ENCODE measurements at regions not wholly inside any gene's neighbourhood (a gene's known extent, or its start where the extent isn't known, plus 50 kb on each side); places are given as distances from the start of the nearest gene placed in this dataset.

DNA sequence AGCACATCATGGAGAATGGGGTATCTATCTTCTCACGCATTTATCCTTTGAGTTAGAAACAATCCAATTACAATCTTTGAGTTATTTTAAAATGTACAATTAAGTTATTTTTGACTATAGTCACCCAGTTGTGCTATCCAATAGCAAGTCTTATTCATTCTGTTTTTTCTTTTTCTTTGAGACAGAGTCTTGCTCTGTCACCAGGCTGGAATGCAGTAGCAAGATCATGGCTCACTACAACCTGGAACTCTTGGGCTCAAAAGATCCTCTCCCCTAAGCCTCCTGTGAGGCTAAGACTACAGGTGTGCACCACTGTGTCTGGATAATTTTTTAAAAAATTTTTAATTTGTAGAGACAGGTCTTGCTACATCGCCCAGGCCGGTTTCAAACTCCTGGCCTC, 201.5 kb upstream of the ZNF217 start:
- no peaks in the 10 kb centered on the region for H3K36me3 ChIP-seq (ENCODE audit: control insufficient read depth, low read length)

DNA sequence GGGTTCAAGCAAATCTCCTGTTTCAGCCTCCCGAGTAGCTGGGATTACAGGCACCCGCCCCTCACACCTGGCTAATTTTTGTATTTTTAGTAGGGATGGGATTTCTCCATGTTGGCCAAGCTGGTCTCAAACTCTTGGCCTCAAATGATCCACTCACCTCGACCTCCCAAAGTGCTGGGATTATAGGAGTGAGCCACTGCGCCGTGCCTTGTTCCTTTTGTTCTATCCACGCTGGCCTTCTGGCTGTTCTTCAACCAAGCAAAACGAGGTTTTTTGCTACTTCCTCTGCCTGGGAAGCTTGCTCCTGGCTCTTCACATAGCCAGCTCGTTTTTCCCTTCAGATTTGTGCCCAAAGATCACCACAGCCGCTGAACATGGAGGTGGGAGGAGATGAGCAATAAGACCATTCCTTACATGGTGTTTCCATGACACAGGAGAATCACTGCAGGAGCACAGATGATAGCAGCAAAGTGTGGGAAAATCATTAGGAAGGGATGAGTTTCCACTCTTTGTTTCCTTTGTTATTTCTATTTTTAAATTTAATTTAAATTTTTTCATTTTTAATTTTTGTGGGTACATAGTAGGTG, 201.0 kb upstream of the ZNF217 start:
- no peak overlapping the region for H3K4me3 ChIP-seq (ENCODE audit: low read length)
- H3K9me2 ChIP-seq (replicated peaks; ENCODE audit: control insufficient read depth, low read length) = no peaks in the 10 kb centered on the region
- TF ChIP-seq, protein P1, sequence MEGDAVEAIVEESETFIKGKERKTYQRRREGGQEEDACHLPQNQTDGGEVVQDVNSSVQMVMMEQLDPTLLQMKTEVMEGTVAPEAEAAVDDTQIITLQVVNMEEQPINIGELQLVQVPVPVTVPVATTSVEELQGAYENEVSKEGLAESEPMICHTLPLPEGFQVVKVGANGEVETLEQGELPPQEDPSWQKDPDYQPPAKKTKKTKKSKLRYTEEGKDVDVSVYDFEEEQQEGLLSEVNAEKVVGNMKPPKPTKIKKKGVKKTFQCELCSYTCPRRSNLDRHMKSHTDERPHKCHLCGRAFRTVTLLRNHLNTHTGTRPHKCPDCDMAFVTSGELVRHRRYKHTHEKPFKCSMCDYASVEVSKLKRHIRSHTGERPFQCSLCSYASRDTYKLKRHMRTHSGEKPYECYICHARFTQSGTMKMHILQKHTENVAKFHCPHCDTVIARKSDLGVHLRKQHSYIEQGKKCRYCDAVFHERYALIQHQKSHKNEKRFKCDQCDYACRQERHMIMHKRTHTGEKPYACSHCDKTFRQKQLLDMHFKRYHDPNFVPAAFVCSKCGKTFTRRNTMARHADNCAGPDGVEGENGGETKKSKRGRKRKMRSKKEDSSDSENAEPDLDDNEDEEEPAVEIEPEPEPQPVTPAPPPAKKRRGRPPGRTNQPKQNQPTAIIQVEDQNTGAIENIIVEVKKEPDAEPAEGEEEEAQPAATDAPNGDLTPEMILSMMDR (IDR thresholded peaks at IDR 0.05; ENCODE audit: low read depth, low read length, poor library complexity, severe bottlenecking) = no peak
- TF ChIP-seq EZH2phosphoT487 (IDR thresholded peaks at IDR 0.05; ENCODE audit: borderline replicate concordance, low read length) = no peak
- H3K27ac ChIP-seq (ENCODE audit: low read depth, low read length) = no peak overlapping the region
- no peaks in the 10 kb centered on the region for H3K4me1 ChIP-seq (ENCODE audit: control insufficient read depth, low read length)
- H3K9me3 ChIP-seq (ENCODE audit: control insufficient read depth, insufficient read depth, low read length) = no peaks in the 10 kb centered on the region
- H3K36me3 ChIP-seq (ENCODE audit: control insufficient read depth, low read length) = no peaks in the 10 kb centered on the region
- H4K20me1 ChIP-seq (ENCODE audit: control insufficient read depth, insufficient read depth, low read depth, low read length) = no peaks in the 10 kb centered on the region
- no peaks in the 10 kb centered on the region for H3K27me3 ChIP-seq (ENCODE audit: control insufficient read depth, low read length)
- no peaks in the 10 kb centered on the region; the same call in 1 of the 2 replicates for H3K79me2 ChIP-seq (ENCODE audit: control insufficient read depth, low read length)
- H3F3A ChIP-seq (ENCODE audit: control insufficient read depth, insufficient read depth) = no peaks in the 10 kb centered on the region
- no peak overlapping the region for H3K4me2 ChIP-seq (ENCODE audit: low read length)

More for the DNA sequence above, 201.5 kb upstream of the ZNF217 start:
- TF ChIP-seq, protein P1 (IDR thresholded peaks at IDR 0.05; ENCODE audit: low read depth, low read length, poor library complexity, severe bottlenecking) = no peak
- no peak for TF ChIP-seq EZH2phosphoT487 (IDR thresholded peaks at IDR 0.05; ENCODE audit: borderline replicate concordance, low read length)
- no peak overlapping the region for H3K27ac ChIP-seq (ENCODE audit: low read depth, low read length)
- no peaks in the 10 kb centered on the region; the same call in 1 of the 2 replicates for H3K79me2 ChIP-seq (ENCODE audit: control insufficient read depth, low read length)
- no peaks in the 10 kb centered on the region for H3F3A ChIP-seq (ENCODE audit: control insufficient read depth, insufficient read depth)
- H3K9me2 ChIP-seq (replicated peaks; ENCODE audit: control insufficient read depth, low read length) = no peaks in the 10 kb centered on the region
- no peaks in the 10 kb centered on the region for H3K27me3 ChIP-seq (ENCODE audit: control insufficient read depth, low read length)
- H3K4me1 ChIP-seq (ENCODE audit: control insufficient read depth, low read length) = no peaks in the 10 kb centered on the region
- H3K4me3 ChIP-seq (ENCODE audit: low read length) = no peak overlapping the region
- H3K9me3 ChIP-seq (ENCODE audit: control insufficient read depth, insufficient read depth, low read length) = no peaks in the 10 kb centered on the region
- H4K20me1 ChIP-seq (ENCODE audit: control insufficient read depth, insufficient read depth, low read depth, low read length) = no peaks in the 10 kb centered on the region
- H3K4me2 ChIP-seq (ENCODE audit: low read length) = no peak overlapping the region

DNA sequence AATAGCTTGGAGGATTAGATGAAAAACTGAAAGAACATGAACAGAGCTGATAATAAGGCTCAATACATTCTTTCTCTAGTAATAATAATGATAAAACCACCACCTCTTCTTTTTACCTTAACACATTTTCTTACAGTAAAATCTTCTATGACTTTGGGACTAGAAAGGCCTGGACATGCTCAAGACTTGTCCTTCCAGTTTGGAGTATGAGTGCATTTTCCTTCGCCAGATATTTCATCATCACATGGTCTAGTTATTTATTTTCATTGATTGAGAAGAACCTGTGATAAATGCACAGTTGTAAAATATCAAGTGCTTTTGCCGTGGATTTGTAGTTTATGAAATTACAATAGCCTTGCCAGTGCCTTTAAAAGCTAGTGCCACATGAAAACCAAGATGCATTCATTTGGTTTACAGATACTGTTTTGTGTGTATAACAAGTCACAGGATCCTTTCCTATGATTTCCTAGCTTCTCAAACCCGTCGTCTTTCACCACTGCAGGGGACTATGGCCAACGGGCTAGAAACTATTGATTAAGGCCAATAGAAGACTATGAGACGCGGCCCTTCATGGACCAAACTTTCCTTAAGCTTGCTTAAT, 200.2 kb upstream of the ZNF217 start:
- Histone ChIP-seq H3K9me3 (ENCODE audit: control insufficient read depth, insufficient read depth, low read length) (no peaks in the 10 kb centered on the region), H3K4me3 (ENCODE audit: low read length) (no peak overlapping the region), H3K36me3 (ENCODE audit: control insufficient read depth, low read length) (no peaks in the 10 kb centered on the region), H3K9me2 (replicated peaks; ENCODE audit: control insufficient read depth, low read length) (no peaks in the 10 kb centered on the region), H4K20me1 (ENCODE audit: control insufficient read depth, insufficient read depth, low read depth, low read length) (no peaks in the 10 kb centered on the region), H3F3A (ENCODE audit: control insufficient read depth, insufficient read depth) (no peaks in the 10 kb centered on the region), H3K27ac (ENCODE audit: low read depth, low read length) (no peak overlapping the region), H3K4me1 (ENCODE audit: control insufficient read depth, low read length) (no peaks in the 10 kb centered on the region), H3K27me3 (ENCODE audit: control insufficient read depth, low read length) (no peaks in the 10 kb centered on the region), H3K79me2 (ENCODE audit: control insufficient read depth, low read length) (no peaks in the 10 kb centered on the region; the same call in 1 of the 2 replicates), H3K4me2 (ENCODE audit: low read length) (no peak overlapping the region)
- TF ChIP-seq, protein P1 (IDR thresholded peaks at IDR 0.05; ENCODE audit: low read depth, low read length, poor library complexity, severe bottlenecking) = no peak
- TF ChIP-seq EZH2phosphoT487 (IDR thresholded peaks at IDR 0.05; ENCODE audit: borderline replicate concordance, low read length) = no peak

Measured in DOHH2 (cell line).